Ovary (tissue), 3 donors: ENCODE measurements at regions not wholly inside any gene's neighbourhood (a gene's known extent, or its start where the extent isn't known, plus 50 kb on each side); places are given as distances from the start of the nearest gene placed in this dataset.

Experiments
- CTCF ChIP-seq, 3 donors: fragments of 450-650 bp in 2 of 3; fragments of 200-600 bp in 1 of 3; IDR thresholded peaks; one replicate each; pipeline versions ENCODE4 v1.5.1 to v1.8.0; 2016 to 2022; ENCODE audit warnings: antibody characterized with exemption in 3 of 3, mild to moderate bottlenecking in 1 of 3
- EP300 ChIP-seq: sonication (generic); formaldehyde crosslinking; IDR thresholded peaks from one replicate; pipeline ENCODE4 v1.6.1; 2017; ENCODE audit warnings: antibody characterized with exemption
- POLR2A ChIP-seq: fragments of 450-650 bp; IDR thresholded peaks from one replicate; pipeline ENCODE4 v1.6.1; 2017; ENCODE audit warnings: antibody characterized with exemption, mild to moderate bottlenecking, moderate library complexity
- donor health status: DM: no; HTN: no; CAD: no.

- TF ChIP-seq CTCF (IDR thresholded peaks at IDR 0.05) (no peak), POLR2A (no peak), EP300 (no peak)
Observed at GRCh38 chr3:104810896-104811295, 555.8 kb upstream of the ALCAM start.
